Fibroblast of lung (primary cell): ENCODE measurements at regions not wholly inside any gene's neighbourhood (a gene's known extent, or its start where the extent isn't known, plus 50 kb on each side); places are given as distances from the start of the nearest gene placed in this dataset.

Experiments
- CTCF ChIP-seq, 2 donors: IDR thresholded peaks in 1 of 2; conservative IDR thresholded peaks in 1 of 2; 1 replicate in 1 of 2; 2 replicates in 1 of 2; pipeline ENCODE4 v1.5.1; 2011 to 2012; ENCODE audit warnings: low read length in 2 of 2, control low read depth in 1 of 2, inconsistent platforms in 1 of 2, low read depth in 1 of 2, mild to moderate bottlenecking in 1 of 2
- EZH2 ChIP-seq: IDR thresholded peaks from 2 replicates; pipeline ENCODE4 v1.5.1; 2012; ENCODE audit warnings: low read length, control low read depth, mild to moderate bottlenecking; ENCODE audit errors: missing control alignments

GRCh38 chr1:185601189-185601588 is 133.0 kb upstream of the HMCN1 start:
- TF ChIP-seq CTCF (conservative IDR thresholded peaks at IDR 0.05 in 1 of 2, IDR thresholded peaks at IDR 0.05 in 1 of 2; ENCODE audit: low read depth in 1 of 2, low read length in 2 of 2) (no peak), EZH2 (no peak)
